A549 (cell line): ENCODE measurements at regions not wholly inside any gene's neighbourhood (a gene's known extent, or its start where the extent isn't known, plus 50 kb on each side); places are given as distances from the start of the nearest gene placed in this dataset.

Source experiments
- MAFK ChIP-seq: fragments of 450-650 bp; IDR thresholded peaks from 2 replicates; pipeline ENCODE4 v1.6.1; 2014; ENCODE audit not compliant: partially characterized antibody
- MAX ChIP-seq: IDR thresholded peaks from 2 replicates; pipeline ENCODE4 v1.6.1; 2012
- NR3C1 ChIP-seq: fragments of >200 bp; sonication (Bioruptor Twin); formaldehyde crosslinking; IDR thresholded peaks from 3 replicates; pipeline ENCODE4 v1.6.1; 2017

GRCh38 chr6:102670735-102671134, 1277.2 kb downstream of the GRIK2 start:
- TF ChIP-seq MAX, result no peak
- TF ChIP-seq NR3C1, result no peak
- TF ChIP-seq MAFK, result no peak
